ENCODE measurements at regions not wholly inside any gene's neighbourhood (a gene's known extent, or its start where the extent isn't known, plus 50 kb on each side); places are given as distances from the start of the nearest gene placed in this dataset.

- TF ChIP-seq CTCF (conservative IDR thresholded peaks at IDR 0.05) (no peak), EZH2 (IDR thresholded peaks at IDR 0.05; ENCODE audit: low read depth) (no peak)
These were observed 292.8 kb upstream of the BOD1L1 start for GRCh38 chr4:13920111-13920875.
